T1000 (cell line): ENCODE measurements at regions not wholly inside any gene's neighbourhood (a gene's known extent, or its start where the extent isn't known, plus 50 kb on each side); places are given as distances from the start of the nearest gene placed in this dataset.
"Not testable (repeated sequence)": the region's sequence is repeated elsewhere in the genome, so short reads cannot be mapped to it uniquely, and the experiment has no call there.

Experiments used
- DNase-seq: peaks from one replicate; lab custom pipeline; 2025; ENCODE audit warnings: mixed read lengths; lab: John Stamatoyannopoulos, UW

DNA sequence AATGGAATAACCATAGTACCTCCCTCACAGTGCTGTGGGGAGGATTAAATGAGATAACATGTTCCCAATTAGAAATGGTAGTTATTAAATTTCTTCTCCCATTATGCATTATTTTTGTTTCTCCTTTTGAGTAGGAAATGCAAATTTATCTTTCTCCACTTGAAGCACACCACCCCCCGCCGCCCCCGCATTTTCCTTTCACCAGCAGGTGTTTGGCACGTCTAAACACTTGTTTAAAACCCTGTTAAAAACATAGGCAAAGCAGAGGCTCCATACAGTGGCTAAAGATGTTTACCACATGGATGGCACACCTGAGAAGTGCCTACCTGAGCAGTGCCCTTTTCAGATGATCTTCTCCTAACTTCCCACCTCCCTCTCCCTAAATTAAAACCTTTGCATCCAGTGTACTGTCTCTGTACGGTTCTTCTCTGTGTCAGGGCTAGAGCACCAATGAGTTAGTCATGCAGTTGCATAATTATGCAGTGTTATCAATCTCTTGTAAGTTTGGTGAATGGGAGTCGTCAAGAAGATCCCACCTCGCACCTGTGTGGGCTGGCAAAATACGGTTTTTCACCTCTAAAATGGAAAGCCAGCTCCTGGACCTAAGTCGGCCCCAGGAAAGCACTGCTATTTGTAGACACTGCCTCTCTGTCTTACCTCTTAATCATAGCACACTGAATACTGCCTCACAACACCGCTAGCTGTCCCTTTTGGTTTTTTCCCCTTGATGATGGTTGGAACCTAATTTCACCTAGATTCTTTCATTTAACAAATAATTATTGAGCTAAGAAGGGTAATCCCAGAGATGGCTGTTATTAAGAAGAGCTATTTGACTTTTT is 122.0 kb downstream of the CT47B1 start:
- no peak for DNase-seq

DNA sequence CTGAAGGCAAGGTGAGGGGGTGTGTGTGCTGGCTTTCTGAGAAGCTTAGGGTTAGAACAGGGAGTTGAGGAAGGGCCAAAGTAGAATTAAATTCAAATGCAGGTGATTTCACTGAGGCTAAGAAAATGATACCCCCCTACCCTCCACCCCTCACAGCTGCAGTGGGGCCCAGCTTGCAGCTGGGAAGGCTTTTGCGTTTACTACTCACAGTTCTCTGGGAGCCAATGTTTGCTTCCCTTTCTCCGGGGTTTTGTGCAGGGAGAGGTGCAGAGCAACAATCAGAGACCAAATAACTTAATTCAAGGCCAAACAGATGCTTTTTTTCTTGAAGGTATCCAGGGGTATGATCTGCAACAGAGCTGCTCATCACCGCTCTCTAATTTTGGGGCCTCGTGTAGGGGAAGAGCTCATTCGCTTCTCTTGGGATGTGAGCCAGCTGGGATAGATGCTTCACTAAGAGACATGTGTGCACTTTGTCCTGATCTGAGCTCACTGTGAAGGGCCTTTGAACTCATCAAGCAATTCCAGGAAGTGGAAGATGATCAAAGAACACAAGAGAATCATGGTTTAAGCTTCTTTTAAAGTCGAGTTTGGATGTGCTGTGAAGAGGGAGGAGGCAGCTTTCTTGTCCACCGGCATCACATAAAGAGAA is 122.7 kb upstream of the C1GALT1C1 start:
- DNase-seq = no peak

DNA sequence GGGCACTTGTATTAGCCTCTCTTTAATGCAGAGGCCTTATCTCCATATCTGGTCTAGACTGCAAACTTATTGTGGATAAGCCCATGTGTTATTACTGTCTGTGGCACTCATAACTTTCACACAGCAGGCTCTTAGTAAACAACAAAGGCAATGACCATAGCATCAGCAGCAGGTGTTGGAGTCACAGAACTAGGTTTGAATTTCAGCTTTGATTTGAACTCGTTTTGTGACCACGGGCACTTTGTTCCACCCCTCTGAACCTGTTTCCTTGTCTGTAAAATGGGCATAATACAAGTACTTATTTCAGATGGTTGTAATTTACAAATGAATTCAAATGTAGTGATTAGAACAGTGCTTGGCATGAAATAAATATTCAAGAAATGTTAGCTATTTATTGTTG is 121.8 kb upstream of the C1GALT1C1 start:
- no peak for DNase-seq

DNA sequence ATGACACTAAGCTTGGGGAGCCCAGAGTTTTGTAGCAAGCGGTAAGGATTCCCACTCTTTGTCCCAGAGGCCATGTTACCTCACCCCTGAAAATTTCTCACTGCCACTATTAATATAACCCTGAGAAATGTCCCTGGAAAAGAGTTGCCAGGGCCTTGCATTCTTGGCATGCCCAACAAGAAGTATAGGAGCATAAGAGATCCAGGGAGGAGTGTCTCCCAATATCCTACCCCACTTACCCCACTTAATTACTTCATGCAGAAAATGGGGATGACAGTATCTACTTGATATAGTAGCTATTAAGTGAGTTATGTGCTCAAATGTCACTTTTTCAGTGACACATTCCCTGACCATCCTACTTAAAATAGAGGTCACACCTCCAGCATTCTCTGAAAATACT is 120.5 kb upstream of the C1GALT1C1 start:
- no peak for DNase-seq

DNA sequence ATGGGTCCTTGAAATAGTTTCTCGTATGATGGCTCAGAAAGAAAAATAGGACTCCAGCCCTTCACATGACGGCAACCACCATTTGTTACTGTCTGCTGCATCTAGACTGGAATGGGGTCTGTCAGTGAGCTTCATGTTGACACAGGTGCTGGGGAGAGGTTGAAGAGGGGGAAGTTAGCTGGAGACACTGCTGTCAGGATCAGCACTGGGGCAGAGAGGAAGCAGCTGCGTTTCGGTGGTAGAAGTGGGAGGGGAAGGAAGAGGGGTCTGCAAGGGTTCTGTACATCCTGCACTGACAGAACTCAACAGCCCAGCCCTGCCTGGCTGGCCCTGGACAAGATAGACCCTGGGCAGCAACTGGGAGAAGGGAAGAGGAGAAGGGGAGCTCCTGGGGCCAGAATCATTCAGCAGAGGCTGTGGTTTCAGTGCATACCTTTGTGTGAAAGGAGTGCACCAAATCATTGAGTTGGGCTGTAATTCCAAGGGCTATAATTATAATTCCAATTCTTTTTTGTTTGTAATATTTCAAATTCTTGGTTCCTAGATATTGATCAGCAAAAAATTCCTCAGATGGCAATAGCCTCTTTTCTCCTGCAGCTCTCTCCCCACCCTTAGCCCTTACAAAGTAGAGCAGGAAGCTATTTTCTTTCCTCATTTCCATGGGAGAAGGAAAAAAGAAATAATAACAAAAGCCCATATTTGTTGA is 119.4 kb upstream of the C1GALT1C1 start:
- DNase-seq = no peak

DNA sequence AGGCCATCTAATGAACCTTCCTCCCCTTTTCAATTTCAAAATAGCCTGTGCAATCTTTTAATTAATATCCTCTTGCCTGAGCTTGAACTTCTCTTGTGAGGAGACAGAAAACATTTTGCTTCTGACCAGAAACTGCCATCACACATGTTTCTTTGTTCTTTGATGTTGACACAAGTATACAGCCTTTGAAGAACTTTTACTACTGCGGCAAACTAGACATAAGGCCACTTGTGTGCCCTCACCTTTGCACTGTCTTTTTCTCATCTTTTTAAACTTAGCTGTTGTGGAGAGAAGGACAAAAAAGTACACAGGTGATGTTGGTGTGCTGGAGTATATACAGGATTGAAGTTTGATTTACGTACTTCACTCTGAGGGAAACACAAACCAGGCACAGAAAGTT is 116.3 kb upstream of the C1GALT1C1 start:
- no peak for DNase-seq

DNA sequence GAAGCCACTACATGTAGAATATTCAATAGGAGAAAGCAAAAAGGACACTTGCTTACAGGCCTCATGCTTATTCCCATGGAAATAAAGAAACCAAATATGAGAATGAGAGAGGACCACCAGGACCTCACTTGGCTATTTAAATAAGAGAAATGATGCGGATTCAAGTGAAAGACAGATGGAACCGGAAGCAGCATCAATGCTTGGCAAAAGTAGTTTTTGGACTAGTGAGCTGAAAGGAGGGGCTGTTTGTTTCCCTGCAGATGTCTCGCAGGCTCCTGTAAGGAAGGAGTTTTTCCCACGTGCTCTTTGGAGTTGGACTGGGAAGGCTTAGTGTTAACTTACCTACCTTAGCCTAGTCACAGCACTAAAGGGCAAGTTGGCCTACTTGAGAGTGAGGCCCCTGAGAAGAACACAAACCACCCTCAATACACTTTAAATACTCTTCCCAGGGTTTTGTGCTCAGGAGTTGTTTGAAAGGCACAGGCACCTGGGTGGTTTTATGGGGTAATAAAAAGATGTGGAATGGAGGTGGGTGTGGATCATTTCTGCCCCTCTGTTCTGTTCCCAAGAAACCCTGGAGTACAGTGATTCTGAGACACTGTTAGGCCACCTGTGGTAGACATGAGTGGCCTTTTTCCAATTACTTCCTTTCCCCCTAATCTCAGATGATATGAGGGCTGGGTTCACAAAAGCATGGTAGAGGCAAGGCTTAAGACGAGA is 113.3 kb upstream of the C1GALT1C1 start:
- DNase-seq = no peak

DNA sequence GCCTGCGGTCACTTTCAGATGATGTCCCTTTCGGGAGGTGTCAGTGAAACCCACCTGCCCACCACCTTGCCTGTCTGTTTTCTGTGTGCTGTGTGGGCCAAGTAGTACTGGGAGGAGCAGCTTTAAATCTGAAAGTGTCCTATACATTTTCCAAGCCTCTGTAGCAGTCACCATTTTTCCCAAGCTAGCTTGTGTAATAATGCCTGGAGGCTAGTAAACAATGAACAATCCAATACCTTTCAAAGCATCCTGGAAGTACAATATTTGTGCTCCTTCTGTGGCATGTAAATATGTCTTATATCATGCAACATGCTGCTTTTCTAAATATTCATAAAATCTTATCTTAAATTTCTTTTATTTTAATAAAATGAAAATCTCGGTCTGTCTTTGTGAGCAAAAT is 111.6 kb upstream of the C1GALT1C1 start:
- DNase-seq = no peak

DNA sequence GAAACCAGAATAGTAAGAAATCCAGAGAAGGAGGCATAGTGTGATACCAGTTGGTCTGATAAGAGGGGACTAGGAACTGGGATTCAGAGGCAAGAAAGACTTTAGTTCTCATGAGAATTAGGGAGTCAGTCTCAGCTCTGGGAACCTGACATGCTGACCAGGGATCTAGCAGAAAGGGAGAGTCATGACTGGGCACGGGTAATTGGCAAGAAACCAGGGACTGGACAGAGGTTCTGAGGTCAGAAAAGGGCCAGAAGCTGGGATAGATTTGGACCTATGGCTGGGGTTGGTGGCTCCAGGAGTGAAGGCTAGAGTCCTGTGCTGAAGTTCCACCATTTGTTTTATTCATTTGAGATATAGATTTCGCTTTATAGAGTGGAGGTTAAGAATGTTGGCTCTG is 110.2 kb upstream of the C1GALT1C1 start:
- no peak for DNase-seq

DNA sequence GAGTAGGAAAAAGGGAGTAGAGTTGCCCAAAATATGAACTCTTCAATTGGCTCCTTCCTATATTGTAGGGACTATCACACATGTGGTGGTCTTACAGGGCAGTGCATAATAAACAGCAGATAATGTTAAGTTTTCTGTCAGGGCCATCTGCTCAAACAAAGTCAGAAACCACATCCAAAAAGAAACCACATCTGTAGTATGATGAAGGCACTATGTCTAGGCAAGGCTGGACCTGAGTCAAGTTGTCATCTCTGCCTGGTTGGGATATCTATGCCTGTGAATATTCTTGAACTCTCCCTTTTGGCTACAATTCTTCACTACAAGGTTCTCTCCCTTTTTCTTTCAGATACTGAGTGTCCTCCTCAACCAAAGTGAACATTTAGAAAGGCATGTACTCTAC is 109.4 kb upstream of the C1GALT1C1 start:
- DNase-seq = no peak

DNA sequence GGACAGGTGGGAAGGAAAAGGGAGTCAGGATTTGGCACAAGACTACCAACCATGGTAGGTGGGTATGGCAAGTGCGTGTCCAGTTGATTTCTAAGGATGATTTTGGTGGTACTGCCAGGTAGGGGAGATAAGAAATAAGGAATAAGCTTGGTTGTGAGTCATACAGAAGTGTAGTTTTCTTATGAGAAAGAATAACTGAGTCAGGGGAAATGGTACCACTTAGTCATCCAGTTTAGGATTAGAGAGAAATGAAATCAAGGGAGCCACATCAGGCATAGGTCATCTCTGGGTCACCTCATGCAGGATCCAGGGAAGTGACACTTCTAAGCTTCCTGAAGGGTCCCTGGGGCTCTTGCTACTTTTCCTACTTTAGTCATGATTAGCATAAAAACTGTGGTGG is 107.1 kb upstream of the C1GALT1C1 start:
- DNase-seq = no peak

DNA sequence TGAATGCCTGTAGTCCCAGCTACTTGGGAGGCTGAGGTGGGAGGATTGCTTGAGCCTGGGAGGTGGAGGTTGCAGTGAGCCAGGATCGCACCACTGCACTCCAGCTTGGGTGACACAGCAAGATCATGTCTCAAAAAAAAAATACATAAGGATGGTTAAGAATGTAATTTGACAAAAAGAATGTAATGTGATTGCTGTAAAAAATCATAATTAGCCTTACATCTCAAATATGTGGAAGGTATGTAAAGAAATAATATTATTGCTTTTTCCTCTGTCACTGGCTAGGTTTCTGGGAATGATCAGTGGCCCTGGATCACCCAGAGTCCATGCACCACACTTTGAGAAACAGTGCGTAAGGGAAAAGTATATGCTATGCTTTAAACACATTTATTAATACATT is 106.1 kb upstream of the C1GALT1C1 start:
- no peak for DNase-seq

DNA sequence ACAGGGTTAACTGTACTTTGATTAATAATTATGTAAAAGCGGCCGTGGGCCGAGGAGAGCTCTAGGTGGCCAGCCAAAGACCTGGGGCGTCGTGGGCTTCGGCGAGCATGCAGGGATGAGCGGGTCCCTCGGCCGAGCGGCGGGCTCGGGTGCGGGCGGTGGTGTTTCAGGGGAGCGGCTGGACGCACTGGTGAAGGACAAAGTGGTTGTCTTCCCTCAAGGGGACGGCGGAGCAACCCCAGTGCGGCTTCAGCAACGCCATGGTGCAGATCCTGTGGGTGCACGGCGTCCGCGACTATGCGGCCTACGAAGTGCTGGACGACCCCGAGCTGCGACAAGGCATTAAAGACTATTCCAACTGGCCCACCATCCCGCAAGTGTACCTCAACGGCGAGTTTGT is 103.0 kb upstream of the C1GALT1C1 start:
- DNase-seq = no peak

DNA sequence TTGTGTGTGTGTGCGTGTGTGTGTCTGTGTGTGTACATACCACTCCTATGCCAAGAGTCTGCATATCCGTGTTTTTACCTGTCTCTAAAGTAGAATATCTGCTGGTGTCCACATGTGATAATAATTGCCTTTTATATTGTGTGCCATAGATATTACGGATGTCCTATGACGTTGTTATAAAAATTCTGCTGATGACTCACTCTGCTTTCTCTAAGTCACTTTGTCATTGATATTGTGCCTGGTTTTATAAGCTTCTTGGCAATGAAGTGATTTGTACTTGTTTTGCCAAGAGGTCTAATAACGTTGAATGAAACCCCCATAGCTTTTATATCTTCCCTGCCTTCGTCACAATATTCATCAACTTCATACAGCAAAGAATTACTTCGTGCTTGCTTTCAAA is 102.6 kb upstream of the C1GALT1C1 start:
- no peak for DNase-seq

DNA sequence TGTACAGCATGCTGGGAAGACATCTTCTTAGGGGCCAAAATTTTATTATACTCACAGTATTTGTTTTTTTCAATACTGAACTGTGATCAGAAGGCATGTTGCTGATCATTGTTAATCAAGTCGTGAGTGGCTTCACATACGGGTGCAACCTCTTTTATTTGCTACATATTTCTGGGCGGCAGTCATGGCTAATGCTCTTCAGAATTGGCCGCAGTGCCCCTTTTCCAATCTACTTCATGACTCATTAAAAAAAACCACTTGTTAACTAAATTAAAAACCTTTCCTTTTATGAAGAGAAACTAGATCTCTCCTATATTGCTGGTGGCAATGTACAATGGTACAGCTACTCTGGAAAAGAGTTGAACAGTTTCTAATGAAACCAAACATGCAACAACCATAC is 101.5 kb upstream of the C1GALT1C1 start:
- DNase-seq = no peak

DNA sequence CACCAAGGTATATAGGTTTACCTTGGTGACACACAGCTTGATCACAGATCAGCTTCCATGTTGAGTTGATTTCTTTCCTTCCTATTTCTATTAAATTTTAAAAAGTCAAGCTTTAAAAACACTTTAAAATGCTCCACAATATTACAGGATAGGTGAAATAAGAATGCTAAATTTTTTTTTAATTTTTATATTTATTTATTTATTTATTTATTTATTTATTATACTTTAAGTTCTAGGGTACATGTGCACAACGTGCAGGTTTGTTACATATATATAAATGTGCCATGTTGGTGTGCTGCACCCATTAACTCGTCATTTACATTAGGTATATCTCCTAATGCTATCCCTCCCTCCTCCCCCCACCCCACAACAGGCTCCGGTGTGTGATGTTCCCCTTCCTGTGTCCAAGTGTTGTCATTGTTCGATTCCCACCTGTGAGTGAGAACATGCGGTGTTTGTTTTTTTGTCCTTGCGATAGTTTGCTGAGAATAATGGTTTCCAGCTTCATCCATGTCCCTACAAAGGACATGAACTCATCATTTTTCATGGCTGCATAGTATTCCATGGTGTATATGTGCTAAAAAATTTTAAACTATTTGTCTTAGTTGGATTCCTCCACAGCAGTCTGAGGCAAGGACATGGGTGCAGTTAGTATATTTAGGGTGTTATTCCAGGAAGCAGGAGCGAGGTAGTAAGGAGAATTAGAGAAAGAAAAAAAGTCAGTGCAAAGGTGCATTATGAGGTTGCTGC is 99.8 kb upstream of the C1GALT1C1 start:
- DNase-seq = not testable (repeated sequence)

DNA sequence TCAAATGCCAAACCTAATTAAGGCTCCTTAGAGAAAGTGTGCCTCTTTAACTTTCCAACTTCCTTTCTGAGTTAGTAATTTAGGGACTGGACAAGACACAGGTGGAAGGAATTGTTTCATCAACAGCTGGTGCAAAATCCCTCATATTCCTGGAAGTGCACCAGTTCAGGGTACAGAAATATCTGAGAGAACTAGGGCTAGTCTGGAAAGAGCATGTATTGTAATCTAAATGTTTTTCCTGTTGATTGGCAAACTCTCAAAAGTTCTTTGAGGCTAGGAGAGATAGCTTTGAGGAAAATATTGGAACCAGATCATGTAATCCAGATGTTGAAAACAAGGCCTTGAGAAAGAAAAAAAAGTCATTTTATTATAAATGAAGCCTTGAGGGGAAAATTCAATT is 98.1 kb upstream of the C1GALT1C1 start:
- no peak for DNase-seq

DNA sequence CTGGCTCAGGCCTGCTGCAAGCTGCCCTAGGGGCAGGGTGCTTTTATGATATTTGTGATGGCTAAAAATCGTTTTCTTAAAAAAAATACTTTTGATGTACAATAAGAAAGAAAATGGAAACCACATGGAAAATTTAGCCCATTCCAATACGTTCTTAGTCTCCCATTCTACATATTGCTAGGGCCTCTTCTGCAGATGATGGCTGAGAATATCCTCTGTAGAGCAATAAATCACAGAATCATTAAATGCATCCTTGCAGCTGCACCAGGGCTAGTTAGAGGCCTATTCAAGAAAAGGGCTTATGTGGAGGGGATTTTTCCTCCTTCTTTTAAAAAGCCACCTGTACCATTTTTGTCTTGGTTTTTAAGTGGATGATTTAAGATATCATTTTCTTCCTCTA is 97.6 kb upstream of the C1GALT1C1 start:
- DNase-seq = no peak

DNA sequence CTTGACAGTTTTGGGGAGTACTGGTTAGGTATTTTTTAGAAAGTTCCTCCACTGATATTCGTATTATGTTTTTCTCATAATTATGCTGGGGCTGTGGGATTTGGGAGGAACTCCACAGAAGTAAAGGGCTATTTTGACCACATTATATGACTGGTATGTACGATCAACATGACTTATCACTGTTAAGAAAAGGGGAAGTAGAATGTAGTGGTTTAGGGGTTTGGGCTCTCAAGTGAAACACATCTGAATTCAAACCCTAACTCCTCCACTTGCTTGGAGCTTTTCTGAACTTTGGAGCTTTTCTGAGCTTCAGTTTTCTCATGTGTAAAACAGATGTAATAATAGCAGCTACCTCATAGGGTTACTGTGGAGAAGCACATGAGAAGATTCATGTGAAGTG is 96.4 kb upstream of the C1GALT1C1 start:
- no peak for DNase-seq

DNA sequence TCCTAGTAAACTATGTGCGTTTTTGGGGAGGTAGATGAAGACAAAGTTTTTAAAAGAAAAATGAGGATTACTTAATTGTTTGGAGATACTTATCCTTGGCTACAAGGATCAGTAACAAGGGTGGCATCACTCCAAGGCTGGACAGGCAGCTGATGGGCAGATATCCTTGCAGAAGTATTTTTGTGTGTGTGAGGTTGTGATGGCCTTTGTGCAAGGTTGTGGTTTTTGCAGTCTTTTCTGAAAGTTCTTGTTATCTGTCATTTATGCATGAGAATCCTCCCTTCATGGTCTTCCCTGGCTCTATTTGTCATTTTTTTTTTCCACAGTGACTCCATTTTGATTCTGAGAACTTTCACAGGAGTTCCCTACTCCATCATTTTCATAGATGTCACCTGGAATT is 96.0 kb upstream of the C1GALT1C1 start:
- DNase-seq = no peak

DNA sequence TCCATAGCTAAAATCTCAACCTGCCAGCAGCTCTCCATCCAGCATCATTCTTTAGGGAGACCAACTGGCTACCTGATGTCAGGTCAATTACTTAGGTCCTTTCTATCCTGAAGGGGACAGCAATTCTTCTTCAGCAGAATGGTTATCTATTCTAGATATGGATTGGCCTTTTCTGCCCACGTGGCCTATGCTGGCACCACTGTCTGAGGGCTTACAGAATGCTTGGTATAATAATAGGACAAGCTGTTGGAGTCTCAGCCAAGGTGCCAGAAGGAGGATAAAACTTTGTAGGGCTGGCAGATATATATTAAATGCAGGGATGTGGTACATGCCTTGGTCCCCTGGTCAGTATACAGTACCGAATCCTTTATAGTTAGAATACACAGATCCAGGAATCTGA is 89.8 kb upstream of the C1GALT1C1 start:
- DNase-seq = no peak

DNA sequence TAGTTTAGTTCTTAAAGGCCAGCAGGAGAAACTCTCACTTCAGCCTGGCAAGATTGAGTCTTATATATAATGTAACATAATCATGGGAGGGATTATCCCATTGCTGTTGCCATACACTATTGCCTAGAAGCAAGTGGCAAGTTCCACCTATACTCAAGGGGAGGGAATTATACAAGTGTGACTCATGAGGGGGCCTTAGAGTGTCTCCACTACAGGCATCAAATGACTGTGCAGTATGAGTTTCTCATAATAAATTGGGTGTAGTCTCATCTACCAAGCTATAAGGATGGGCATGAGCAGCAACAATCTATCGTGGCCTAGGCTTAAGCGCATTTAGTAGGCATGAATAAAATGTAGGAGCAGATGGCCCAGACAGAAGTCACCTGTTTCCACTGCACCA is 89.1 kb upstream of the C1GALT1C1 start:
- no peak for DNase-seq
